ENCODE measurements at regions not wholly inside any gene's neighbourhood (a gene's known extent, or its start where the extent isn't known, plus 50 kb on each side); places are given as distances from the start of the nearest gene placed in this dataset.

- TF ChIP-seq EZH2 (IDR thresholded peaks at IDR 0.05; ENCODE audit: borderline replicate concordance, low read length), result no peak
- TF ChIP-seq CTCF (IDR thresholded peaks at IDR 0.05; ENCODE audit: low read length), result no peak
These were observed 828.9 kb downstream of the TLR4 start for GRCh38 chr9:118533101-118533500.

All from OCI-LY1 (cell line).